ENCODE measurements at regions not wholly inside any gene's neighbourhood (a gene's known extent, or its start where the extent isn't known, plus 50 kb on each side); places are given as distances from the start of the nearest gene placed in this dataset.

GRCh38 chr19:28244966-28245365 is 968.0 kb downstream of the UQCRFS1 start:
- Mint-ChIP-seq H3K9me3 (ENCODE audit: low read depth) (peaks cover 2% of the 10 kb centered on the region), H3K4me3 (no peak overlapping the region), H3K27me3 (no peaks in the 10 kb centered on the region), H3K27ac (no peak overlapping the region), H3K36me3 (ENCODE audit: low read depth) (no peaks in the 10 kb centered on the region), H3K4me1 (no peaks in the 10 kb centered on the region)
- intact Hi-C loops (cut with DNase I, micrococcal nuclease) = loop anchor here in 1 of 2 experiments (5.0 kb wide), 1 partner anchor 387 kb away; no protein-coding TSS in a partner anchor
- ATAC-seq (no peak), DNase-seq (no peak)
- ChIA-PET CTCF (no interaction called here), POLR2A (no interaction called here)

GRCh38 chr19:28242317-28242927 is 970.5 kb downstream of the UQCRFS1 start:
- ChIA-PET CTCF (interaction anchor here (1.4 to 1.5 kb wide), 2 partner anchors 81 to 82 kb away, joined by 4 read pairs; no protein-coding TSS in a partner anchor), POLR2A (no interaction called here)
- ATAC-seq (no peak), DNase-seq (peak; percentile 42)
- no peaks in the 10 kb centered on the region for H3K4me1 Mint-ChIP-seq
- H3K4me3 Mint-ChIP-seq = no peak overlapping the region
- no peak overlapping the region for H3K27ac Mint-ChIP-seq
- intact Hi-C loops (cut with DNase I, micrococcal nuclease) = loop anchor here (1.0 to 5.0 kb wide), 4 partner anchors 82 to 466 kb away; no protein-coding TSS in a partner anchor
- peaks cover 2% of the 10 kb centered on the region for H3K9me3 Mint-ChIP-seq (ENCODE audit: low read depth)
- no peaks in the 10 kb centered on the region for H3K27me3 Mint-ChIP-seq
- H3K36me3 Mint-ChIP-seq (ENCODE audit: low read depth) = no peaks in the 10 kb centered on the region

GRCh38 chr19:28239270-28239669 is 973.7 kb downstream of the UQCRFS1 start:
- Mint-ChIP-seq H3K4me3 (no peak overlapping the region), H3K36me3 (ENCODE audit: low read depth) (no peaks in the 10 kb centered on the region), H3K9me3 (ENCODE audit: low read depth) (no peaks in the 10 kb centered on the region), H3K4me1 (no peaks in the 10 kb centered on the region), H3K27ac (no peak overlapping the region), H3K27me3 (no peaks in the 10 kb centered on the region)
- CTCF ChIA-PET = no interaction called here
- DNase-seq (no peak), ATAC-seq (no peak)
- POLR2A ChIA-PET = no interaction called here
- intact Hi-C loops (cut with DNase I, micrococcal nuclease) = no loop called here

GRCh38 chr19:28238270-28238820 is 974.6 kb downstream of the UQCRFS1 start:
- no peak overlapping the region for H3K27ac Mint-ChIP-seq
- DNase-seq (no peak), ATAC-seq (no peak)
- ChIA-PET POLR2A (no interaction called here), CTCF (interaction anchor here (0.6 kb wide), 1 partner anchor 158 kb away, joined by 3 read pairs; no protein-coding TSS in a partner anchor)
- intact Hi-C loops (cut with DNase I, micrococcal nuclease) = no loop called here
- no peaks in the 10 kb centered on the region for H3K9me3 Mint-ChIP-seq (ENCODE audit: low read depth)
- H3K36me3 Mint-ChIP-seq (ENCODE audit: low read depth) = no peaks in the 10 kb centered on the region
- H3K27me3 Mint-ChIP-seq = no peaks in the 10 kb centered on the region
- H3K4me3 Mint-ChIP-seq = no peak overlapping the region
- no peaks in the 10 kb centered on the region for H3K4me1 Mint-ChIP-seq

GRCh38 chr19:28235606-28236125 is 977.3 kb downstream of the UQCRFS1 start:
- H3K9me3 Mint-ChIP-seq (ENCODE audit: low read depth) = no peaks in the 10 kb centered on the region
- no peaks in the 10 kb centered on the region for H3K27me3 Mint-ChIP-seq
- ATAC-seq (no peak), DNase-seq (no peak)
- ChIA-PET CTCF (interaction anchor here (0.7 kb wide), 1 partner anchor 316 kb away, joined by 3 read pairs; no protein-coding TSS in a partner anchor), POLR2A (no interaction called here)
- H3K4me1 Mint-ChIP-seq = no peaks in the 10 kb centered on the region
- H3K4me3 Mint-ChIP-seq = no peak overlapping the region
- H3K27ac Mint-ChIP-seq = no peak overlapping the region
- no peaks in the 10 kb centered on the region for H3K36me3 Mint-ChIP-seq (ENCODE audit: low read depth)
- intact Hi-C loops (cut with DNase I, micrococcal nuclease) = no loop called here

GRCh38 chr19:28234637-28235036 is 978.3 kb downstream of the UQCRFS1 start:
- no peaks in the 10 kb centered on the region for H3K36me3 Mint-ChIP-seq (ENCODE audit: low read depth)
- H3K4me3 Mint-ChIP-seq = no peak overlapping the region
- DNase-seq (no peak), ATAC-seq (no peak)
- CTCF ChIA-PET = no interaction called here
- H3K9me3 Mint-ChIP-seq (ENCODE audit: low read depth) = no peaks in the 10 kb centered on the region
- no peaks in the 10 kb centered on the region for H3K27me3 Mint-ChIP-seq
- intact Hi-C loops (cut with DNase I, micrococcal nuclease) = no loop called here
- POLR2A ChIA-PET = no interaction called here
- no peaks in the 10 kb centered on the region for H3K4me1 Mint-ChIP-seq
- H3K27ac Mint-ChIP-seq = no peak overlapping the region

GRCh38 chr19:28228854-28229253 is 984.1 kb downstream of the UQCRFS1 start:
- no peak for ATAC-seq
- no peaks in the 10 kb centered on the region for H3K9me3 Mint-ChIP-seq (ENCODE audit: low read depth)
- no peaks in the 10 kb centered on the region for H3K4me1 Mint-ChIP-seq
- no peak overlapping the region for H3K27ac Mint-ChIP-seq
- H3K27me3 Mint-ChIP-seq = no peaks in the 10 kb centered on the region
- ChIA-PET POLR2A (no interaction called here), CTCF (no interaction called here)
- intact Hi-C loops (cut with DNase I, micrococcal nuclease) = no loop called here
- DNase-seq = no peak
- no peak overlapping the region for H3K4me3 Mint-ChIP-seq
- no peaks in the 10 kb centered on the region for H3K36me3 Mint-ChIP-seq (ENCODE audit: low read depth)

- H3K27me3 Mint-ChIP-seq = no peaks in the 10 kb centered on the region
- intact Hi-C loops (cut with DNase I, micrococcal nuclease) = no loop called here
- H3K36me3 Mint-ChIP-seq (ENCODE audit: low read depth) = no peaks in the 10 kb centered on the region
- H3K9me3 Mint-ChIP-seq (ENCODE audit: low read depth) = no peaks in the 10 kb centered on the region
- H3K4me1 Mint-ChIP-seq = no peaks in the 10 kb centered on the region
- no peak overlapping the region for H3K4me3 Mint-ChIP-seq
- ChIA-PET CTCF (interaction anchor here (1.0 kb wide), 1 partner anchor 119 kb away, joined by 3 read pairs; no protein-coding TSS in a partner anchor), POLR2A (no interaction called here)
- ATAC-seq (no peak), DNase-seq (no peak)
- H3K27ac Mint-ChIP-seq = no peak overlapping the region
Observed at GRCh38 chr19:28224441-28224840, 988.5 kb downstream of the UQCRFS1 start.

- DNase-seq (no peak), ATAC-seq (no peak)
- H3K9me3 Mint-ChIP-seq (ENCODE audit: low read depth) = no peaks in the 10 kb centered on the region
- no peaks in the 10 kb centered on the region for H3K4me1 Mint-ChIP-seq
- intact Hi-C loops (cut with DNase I, micrococcal nuclease) = no loop called here
- POLR2A ChIA-PET = no interaction called here
- H3K27ac Mint-ChIP-seq = no peak overlapping the region
- CTCF ChIA-PET = no interaction called here
- H3K4me3 Mint-ChIP-seq = no peak overlapping the region
- no peaks in the 10 kb centered on the region for H3K36me3 Mint-ChIP-seq (ENCODE audit: low read depth)
- H3K27me3 Mint-ChIP-seq = no peaks in the 10 kb centered on the region
Observed at GRCh38 chr19:28221736-28222135, 991.2 kb downstream of the UQCRFS1 start.

GRCh38 chr19:28218728-28219127 is 994.2 kb downstream of the UQCRFS1 start:
- no peak overlapping the region for H3K27ac Mint-ChIP-seq
- CTCF ChIA-PET = no interaction called here
- ATAC-seq = no peak
- POLR2A ChIA-PET = no interaction called here
- no peak overlapping the region for H3K4me3 Mint-ChIP-seq
- H3K9me3 Mint-ChIP-seq (ENCODE audit: low read depth) = no peaks in the 10 kb centered on the region
- no peak for DNase-seq
- no peaks in the 10 kb centered on the region for H3K27me3 Mint-ChIP-seq
- H3K36me3 Mint-ChIP-seq (ENCODE audit: low read depth) = no peaks in the 10 kb centered on the region
- H3K4me1 Mint-ChIP-seq = no peaks in the 10 kb centered on the region
- intact Hi-C loops (cut with DNase I, micrococcal nuclease) = no loop called here

GRCh38 chr19:28217022-28217421 is 995.9 kb downstream of the UQCRFS1 start:
- H3K9me3 Mint-ChIP-seq (ENCODE audit: low read depth) = no peaks in the 10 kb centered on the region
- intact Hi-C loops (cut with DNase I, micrococcal nuclease) = no loop called here
- ChIA-PET CTCF (no interaction called here), POLR2A (no interaction called here)
- no peak overlapping the region for H3K27ac Mint-ChIP-seq
- no peaks in the 10 kb centered on the region for H3K27me3 Mint-ChIP-seq
- H3K36me3 Mint-ChIP-seq (ENCODE audit: low read depth) = no peaks in the 10 kb centered on the region
- H3K4me3 Mint-ChIP-seq = no peak overlapping the region
- no peak for DNase-seq
- ATAC-seq = no peak
- no peaks in the 10 kb centered on the region for H3K4me1 Mint-ChIP-seq

GRCh38 chr19:28213470-28214082 is 999.4 kb downstream of the UQCRFS1 start:
- H3K9me3 Mint-ChIP-seq (ENCODE audit: low read depth) = no peaks in the 10 kb centered on the region
- intact Hi-C loops (cut with DNase I, micrococcal nuclease) = no loop called here
- ATAC-seq (no peak), DNase-seq (no peak)
- H3K4me3 Mint-ChIP-seq = no peak overlapping the region
- H3K27ac Mint-ChIP-seq = no peak overlapping the region
- CTCF ChIA-PET = no interaction called here
- no peaks in the 10 kb centered on the region for H3K36me3 Mint-ChIP-seq (ENCODE audit: low read depth)
- H3K27me3 Mint-ChIP-seq = no peaks in the 10 kb centered on the region
- POLR2A ChIA-PET = no interaction called here
- H3K4me1 Mint-ChIP-seq = no peaks in the 10 kb centered on the region
